MM.1S (cell line): ENCODE measurements at regions not wholly inside any gene's neighbourhood (a gene's known extent, or its start where the extent isn't known, plus 50 kb on each side); places are given as distances from the start of the nearest gene placed in this dataset.

Experiments
- DNase-seq: peaks from one replicate; pipeline ENCODE4 v3.0.0-alpha.2; 2015
- H2AFZ ChIP-seq: fragments of 300-600 bp; sonication (generic); 2 replicates; pipeline ENCODE4 v1.6.0; 2016; ENCODE audit warnings: antibody characterized with exemption, low read length
- H3F3A ChIP-seq: fragments of 300-600 bp; sonication (generic); 2 replicates; pipeline ENCODE4 v1.6.1; 2016; ENCODE audit warnings: mild to moderate bottlenecking, antibody characterized with exemption, low read length, moderate library complexity, mixed read lengths; ENCODE audit not compliant: insufficient read depth
- H3K27ac ChIP-seq: fragments of 300-600 bp; sonication (generic); 2 replicates; pipeline ENCODE4 v1.5.1; 2016; ENCODE audit warnings: mild to moderate bottlenecking, low read length
- H3K27me3 ChIP-seq: fragments of 300-600 bp; sonication (generic); replicated peaks from 2 replicates; pipeline ENCODE4 v1.6.0; 2016; ENCODE audit warnings: low read length; ENCODE audit not compliant: insufficient read depth
- H3K36me3 ChIP-seq: fragments of 300-600 bp; sonication (generic); replicated peaks from 2 replicates; pipeline ENCODE4 v1.6.1; 2016; ENCODE audit warnings: mild to moderate bottlenecking, low read length, mixed read lengths; ENCODE audit not compliant: insufficient read depth
- H3K4me1 ChIP-seq: fragments of 300-600 bp; sonication (generic); 2 replicates; pipeline ENCODE4 v1.6.1; 2016; ENCODE audit warnings: low read length, mixed read lengths
- H3K4me2 ChIP-seq: fragments of 300-600 bp; sonication (generic); 2 replicates; pipeline ENCODE4 v1.6.0; 2016; ENCODE audit warnings: low read depth, low read length
- H3K4me3 ChIP-seq: fragments of 300-600 bp; sonication (generic); 2 replicates; pipeline ENCODE4 v1.5.1; 2016; ENCODE audit warnings: low read length, mixed read lengths
- H3K79me2 ChIP-seq: fragments of 300-600 bp; sonication (generic); 2 replicates; pipeline ENCODE4 v1.6.1; 2016; ENCODE audit warnings: mixed run types, low read length, mixed read lengths
- H3K9ac ChIP-seq: fragments of 300-600 bp; sonication (generic); 2 replicates; pipeline ENCODE4 v1.6.1; 2016; ENCODE audit warnings: low read length, mixed read lengths
- H3K9me2 ChIP-seq: fragments of 300-600 bp; sonication (generic); replicated peaks from 2 replicates; pipeline ENCODE4 v1.6.1; 2016; ENCODE audit warnings: mild to moderate bottlenecking, low read length, mixed read lengths; ENCODE audit not compliant: insufficient read depth
- H3K9me3 ChIP-seq: fragments of 300-600 bp; sonication (generic); replicated peaks from 2 replicates; pipeline ENCODE4 v1.6.1; 2016; ENCODE audit warnings: mild to moderate bottlenecking, low read length, mixed read lengths; ENCODE audit not compliant: insufficient read depth
- H4K20me1 ChIP-seq: fragments of 300-600 bp; sonication (generic); 2 replicates; pipeline ENCODE4 v1.6.1; 2016; ENCODE audit warnings: mild to moderate bottlenecking, low read length, moderate library complexity, mixed read lengths; ENCODE audit not compliant: insufficient read depth
- EZH2 ChIP-seq: fragments of 300-600 bp; sonication (generic); optimal IDR thresholded peaks from 2 replicates; pipeline ENCODE3; 2017; ENCODE audit warnings: low read depth, mild to moderate bottlenecking, antibody characterized with exemption, low read length, mixed read lengths
- EZH2phosphoT487 ChIP-seq: fragments of 300-600 bp; sonication (generic); IDR thresholded peaks from 2 replicates; pipeline ENCODE4 v1.6.1; 2018; ENCODE audit warnings: antibody characterized with exemption, low read length
- TF ChIP-seq, protein P1 (sequence below): fragments of 300-600 bp; sonication (generic); IDR thresholded peaks from 2 replicates; pipeline ENCODE4 v1.5.1; 2016; ENCODE audit warnings: antibody characterized with exemption, low read length, mixed read lengths

DNA sequence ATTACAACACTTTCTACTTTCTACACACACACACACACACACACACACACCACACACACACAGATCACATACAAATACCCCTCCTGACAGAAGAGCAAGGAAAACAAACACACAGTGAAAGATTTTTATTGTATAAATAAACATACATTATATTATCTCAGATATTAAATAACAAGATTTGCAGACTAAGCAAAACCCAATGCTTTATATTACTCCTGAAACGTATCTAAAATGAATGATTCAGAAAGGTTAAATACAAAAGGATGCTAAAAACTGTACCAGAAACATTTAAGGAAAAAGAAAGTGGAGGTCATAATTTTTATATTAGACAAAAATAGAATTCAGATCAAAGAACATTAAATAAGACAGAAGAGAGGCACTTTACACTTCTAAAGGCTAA lies 208.3 kb upstream of the NPSR1 start:
- Histone ChIP-seq H3F3A (no peaks in the 10 kb centered on the region), H3K27ac (no peak overlapping the region), H3K4me1 (no peaks in the 10 kb centered on the region), H3K4me2 (no peak overlapping the region), H2AFZ (no peak overlapping the region), H3K4me3 (no peak overlapping the region), H4K20me1 (no peaks in the 10 kb centered on the region), H3K9ac (no peak overlapping the region), H3K36me3 (no peaks in the 10 kb centered on the region), H3K79me2 (no peaks in the 10 kb centered on the region), H3K9me3 (no peaks in the 10 kb centered on the region), H3K27me3 (no peaks in the 10 kb centered on the region), H3K9me2 (no peaks in the 10 kb centered on the region)
- DNase-seq = no peak
- no peak for TF ChIP-seq EZH2
- no peak for TF ChIP-seq EZH2phosphoT487
- TF ChIP-seq, protein P1, sequence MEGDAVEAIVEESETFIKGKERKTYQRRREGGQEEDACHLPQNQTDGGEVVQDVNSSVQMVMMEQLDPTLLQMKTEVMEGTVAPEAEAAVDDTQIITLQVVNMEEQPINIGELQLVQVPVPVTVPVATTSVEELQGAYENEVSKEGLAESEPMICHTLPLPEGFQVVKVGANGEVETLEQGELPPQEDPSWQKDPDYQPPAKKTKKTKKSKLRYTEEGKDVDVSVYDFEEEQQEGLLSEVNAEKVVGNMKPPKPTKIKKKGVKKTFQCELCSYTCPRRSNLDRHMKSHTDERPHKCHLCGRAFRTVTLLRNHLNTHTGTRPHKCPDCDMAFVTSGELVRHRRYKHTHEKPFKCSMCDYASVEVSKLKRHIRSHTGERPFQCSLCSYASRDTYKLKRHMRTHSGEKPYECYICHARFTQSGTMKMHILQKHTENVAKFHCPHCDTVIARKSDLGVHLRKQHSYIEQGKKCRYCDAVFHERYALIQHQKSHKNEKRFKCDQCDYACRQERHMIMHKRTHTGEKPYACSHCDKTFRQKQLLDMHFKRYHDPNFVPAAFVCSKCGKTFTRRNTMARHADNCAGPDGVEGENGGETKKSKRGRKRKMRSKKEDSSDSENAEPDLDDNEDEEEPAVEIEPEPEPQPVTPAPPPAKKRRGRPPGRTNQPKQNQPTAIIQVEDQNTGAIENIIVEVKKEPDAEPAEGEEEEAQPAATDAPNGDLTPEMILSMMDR = no peak

DNA sequence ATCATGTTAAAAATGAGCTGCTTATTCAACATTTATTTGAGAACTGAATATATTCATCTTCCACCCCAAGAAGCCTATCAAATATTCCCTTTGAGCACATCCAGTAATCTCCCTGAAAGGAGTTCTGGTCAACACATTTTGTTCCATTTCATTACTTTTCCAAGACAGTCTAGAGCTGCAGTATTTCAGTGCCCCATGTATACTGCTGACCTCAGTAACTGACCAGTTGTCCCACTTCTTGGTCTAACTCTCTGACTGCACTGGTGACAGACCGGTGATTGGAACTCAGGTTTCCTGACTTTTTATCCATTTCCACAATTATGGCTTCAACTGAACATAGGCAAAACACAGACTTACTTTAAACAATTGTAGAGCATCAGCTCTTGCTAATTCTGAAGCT lies 206.8 kb upstream of the NPSR1 start:
- H3K9ac ChIP-seq = no peak overlapping the region
- H3K27me3 ChIP-seq = no peaks in the 10 kb centered on the region
- no peaks in the 10 kb centered on the region for H3F3A ChIP-seq
- H3K9me2 ChIP-seq = no peaks in the 10 kb centered on the region
- TF ChIP-seq EZH2 = no peak
- TF ChIP-seq, protein P1 = no peak
- TF ChIP-seq EZH2phosphoT487 = no peak
- no peaks in the 10 kb centered on the region for H3K9me3 ChIP-seq
- no peaks in the 10 kb centered on the region for H3K4me1 ChIP-seq
- no peak for DNase-seq
- no peaks in the 10 kb centered on the region for H3K36me3 ChIP-seq
- no peak overlapping the region for H3K4me3 ChIP-seq
- H4K20me1 ChIP-seq = no peaks in the 10 kb centered on the region
- H3K27ac ChIP-seq = no peak overlapping the region
- H3K79me2 ChIP-seq = no peaks in the 10 kb centered on the region
- no peak overlapping the region for H3K4me2 ChIP-seq
- no peak overlapping the region for H2AFZ ChIP-seq

DNA sequence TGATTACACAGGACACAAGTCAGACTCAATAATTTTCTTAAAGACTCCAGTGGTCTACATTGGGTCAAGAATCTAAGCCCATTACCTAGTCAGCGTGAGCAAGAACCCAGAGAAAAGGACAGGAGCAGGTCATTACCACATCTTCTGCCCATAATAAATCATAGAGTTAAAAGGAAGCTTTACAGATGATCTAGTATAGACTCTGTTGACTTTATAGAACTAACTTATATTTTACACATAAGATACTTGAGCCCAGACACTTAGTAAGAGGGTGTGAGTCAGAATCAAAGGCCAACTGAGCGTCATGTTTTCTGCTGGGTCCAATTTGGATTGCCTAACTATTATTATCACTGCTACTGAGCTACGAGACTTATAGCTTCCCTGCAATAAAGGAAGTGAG lies 206.1 kb upstream of the NPSR1 start:
- Histone ChIP-seq H3K4me1 (no peaks in the 10 kb centered on the region), H3K36me3 (no peaks in the 10 kb centered on the region), H3K79me2 (no peaks in the 10 kb centered on the region), H3K9me2 (no peaks in the 10 kb centered on the region), H3K9ac (no peak overlapping the region), H2AFZ (no peak overlapping the region), H3K27me3 (no peaks in the 10 kb centered on the region), H3K27ac (no peak overlapping the region), H3K4me3 (no peak overlapping the region), H3K4me2 (no peak overlapping the region), H4K20me1 (no peaks in the 10 kb centered on the region), H3K9me3 (no peaks in the 10 kb centered on the region), H3F3A (no peaks in the 10 kb centered on the region)
- TF ChIP-seq, protein P1 = no peak
- TF ChIP-seq EZH2 (no peak), EZH2phosphoT487 (no peak)
- DNase-seq = no peak
